Adipocyte (in vitro differentiated cells): ENCODE measurements at regions not wholly inside any gene's neighbourhood (a gene's known extent, or its start where the extent isn't known, plus 50 kb on each side); places are given as distances from the start of the nearest gene placed in this dataset.

Experiments used
- DNase-seq: peaks from one replicate; pipeline ENCODE4 v3.0.0-alpha.2; 2015; ENCODE audit warnings: low read depth
- H3K27me3 ChIP-seq: replicated peaks from 2 replicates; pipeline ENCODE4 v1.7.0; 2013; ENCODE audit warnings: mild to moderate bottlenecking, low read length, moderate library complexity; ENCODE audit not compliant: control insufficient read depth, insufficient read depth
- H3K36me3 ChIP-seq: 2 replicates; pipeline ENCODE4 v1.7.0; 2013; ENCODE audit warnings: low read length, mild to moderate bottlenecking, moderate library complexity; ENCODE audit not compliant: control insufficient read depth, insufficient read depth, severe bottlenecking
- H3K4me1 ChIP-seq: 2 replicates; pipeline ENCODE4 v1.7.0; 2013; ENCODE audit warnings: mild to moderate bottlenecking, low read length, moderate library complexity; ENCODE audit not compliant: control insufficient read depth, insufficient read depth
- H3K4me3 ChIP-seq: 2 replicates; pipeline ENCODE4 v1.7.0; 2013; ENCODE audit warnings: mild to moderate bottlenecking, low read length, moderate library complexity
- H3K9ac ChIP-seq: 2 replicates; pipeline ENCODE4 v1.7.0; 2013; ENCODE audit warnings: mild to moderate bottlenecking, low read length, moderate library complexity
- H3K9me3 ChIP-seq: 2 replicates; pipeline ENCODE4 v1.7.0; 2013; ENCODE audit warnings: mild to moderate bottlenecking, low read length, moderate library complexity; ENCODE audit not compliant: control insufficient read depth

GRCh38 chr12:74914378-74914777 lies 295.3 kb downstream of the KCNC2 start:
- DNase-seq: no peak
- Histone ChIP-seq H3K4me1 (no peaks in the 10 kb centered on the region), H3K9ac (no peak overlapping the region), H3K36me3 (no peaks in the 10 kb centered on the region), H3K4me3 (no peak overlapping the region), H3K27me3 (no peaks in the 10 kb centered on the region), H3K9me3 (no peaks in the 10 kb centered on the region)

GRCh38 chr12:74915718-74916117 lies 293.9 kb downstream of the KCNC2 start:
- no peak overlapping the region for H3K4me3 ChIP-seq
- no peaks in the 10 kb centered on the region for H3K27me3 ChIP-seq
- H3K9ac ChIP-seq: no peak overlapping the region
- H3K4me1 ChIP-seq: no peaks in the 10 kb centered on the region
- no peak for DNase-seq
- no peaks in the 10 kb centered on the region for H3K9me3 ChIP-seq
- H3K36me3 ChIP-seq: no peaks in the 10 kb centered on the region

- H3K27me3 ChIP-seq: no peaks in the 10 kb centered on the region
- no peaks in the 10 kb centered on the region for H3K9me3 ChIP-seq
- no peak for DNase-seq
- no peak overlapping the region for H3K9ac ChIP-seq
- no peaks in the 10 kb centered on the region for H3K36me3 ChIP-seq
- no peaks in the 10 kb centered on the region for H3K4me1 ChIP-seq
- H3K4me3 ChIP-seq: no peak overlapping the region
Measured at GRCh38 chr12:74917743-74918142, 291.9 kb downstream of the KCNC2 start.

GRCh38 chr12:74918291-74918690 lies 291.3 kb downstream of the KCNC2 start:
- H3K36me3 ChIP-seq: no peaks in the 10 kb centered on the region
- DNase-seq: no peak
- no peaks in the 10 kb centered on the region for H3K27me3 ChIP-seq
- H3K9me3 ChIP-seq: no peaks in the 10 kb centered on the region
- no peaks in the 10 kb centered on the region for H3K4me1 ChIP-seq
- H3K9ac ChIP-seq: no peak overlapping the region
- H3K4me3 ChIP-seq: no peak overlapping the region

GRCh38 chr12:74922117-74922516 lies 287.5 kb downstream of the KCNC2 start:
- Histone ChIP-seq H3K9me3 (no peaks in the 10 kb centered on the region), H3K9ac (no peak overlapping the region), H3K27me3 (no peaks in the 10 kb centered on the region), H3K36me3 (no peaks in the 10 kb centered on the region), H3K4me3 (no peak overlapping the region), H3K4me1 (no peaks in the 10 kb centered on the region)
- no peak for DNase-seq

GRCh38 chr12:74922642-74923041 lies 287.0 kb downstream of the KCNC2 start:
- no peaks in the 10 kb centered on the region for H3K36me3 ChIP-seq
- H3K4me1 ChIP-seq: no peaks in the 10 kb centered on the region
- H3K9me3 ChIP-seq: peaks cover 2% of the 10 kb centered on the region
- DNase-seq: no peak
- H3K27me3 ChIP-seq: no peaks in the 10 kb centered on the region
- no peak overlapping the region for H3K9ac ChIP-seq
- H3K4me3 ChIP-seq: no peak overlapping the region

GRCh38 chr12:74941670-74942069 lies 268.0 kb downstream of the KCNC2 start:
- no peaks in the 10 kb centered on the region for H3K27me3 ChIP-seq
- no peak for DNase-seq
- no peak overlapping the region for H3K4me3 ChIP-seq
- no peaks in the 10 kb centered on the region for H3K36me3 ChIP-seq
- H3K9me3 ChIP-seq: no peaks in the 10 kb centered on the region
- H3K9ac ChIP-seq: no peak overlapping the region
- H3K4me1 ChIP-seq: no peaks in the 10 kb centered on the region

- DNase-seq: no peak
Measured at GRCh38 chr12:74945771-74946198, 263.9 kb downstream of the KCNC2 start.

GRCh38 chr12:74953697-74954096 lies 255.9 kb downstream of the KCNC2 start:
- no peaks in the 10 kb centered on the region for H3K36me3 ChIP-seq
- H3K4me3 ChIP-seq: no peak overlapping the region
- H3K27me3 ChIP-seq: no peaks in the 10 kb centered on the region
- H3K9ac ChIP-seq: no peak overlapping the region
- DNase-seq: no peak
- H3K9me3 ChIP-seq: peaks cover 13% of the 10 kb centered on the region
- no peaks in the 10 kb centered on the region for H3K4me1 ChIP-seq

More at GRCh38 chr12:74945771-74946198, 263.9 kb downstream of the KCNC2 start:
- Histone ChIP-seq H3K4me3 (no peak overlapping the region), H3K9ac (no peak overlapping the region), H3K36me3 (no peaks in the 10 kb centered on the region), H3K4me1 (no peaks in the 10 kb centered on the region), H3K9me3 (no peaks in the 10 kb centered on the region), H3K27me3 (no peaks in the 10 kb centered on the region)

- peaks cover 13% of the 10 kb centered on the region for H3K9me3 ChIP-seq
- H3K27me3 ChIP-seq: no peaks in the 10 kb centered on the region
- H3K4me1 ChIP-seq: no peaks in the 10 kb centered on the region
- no peak overlapping the region for H3K9ac ChIP-seq
- no peak for DNase-seq
- no peak overlapping the region for H3K4me3 ChIP-seq
- no peaks in the 10 kb centered on the region for H3K36me3 ChIP-seq
Measured at GRCh38 chr12:74957231-74957630, 252.4 kb downstream of the KCNC2 start.

- no peaks in the 10 kb centered on the region for H3K36me3 ChIP-seq
- H3K27me3 ChIP-seq: no peaks in the 10 kb centered on the region
- no peak for DNase-seq
- H3K9me3 ChIP-seq: peaks cover 13% of the 10 kb centered on the region
- H3K4me1 ChIP-seq: no peaks in the 10 kb centered on the region
- no peak overlapping the region for H3K4me3 ChIP-seq
- no peak overlapping the region for H3K9ac ChIP-seq
Measured at GRCh38 chr12:74957634-74958033, 252.0 kb downstream of the KCNC2 start.

- H3K4me1 ChIP-seq: no peaks in the 10 kb centered on the region
- H3K4me3 ChIP-seq: no peak overlapping the region
- no peak for DNase-seq
- peaks cover 13% of the 10 kb centered on the region for H3K9me3 ChIP-seq
- no peak overlapping the region for H3K9ac ChIP-seq
- no peaks in the 10 kb centered on the region for H3K27me3 ChIP-seq
- no peaks in the 10 kb centered on the region for H3K36me3 ChIP-seq
Measured at GRCh38 chr12:74959657-74960056, 250.0 kb downstream of the KCNC2 start.
